ENCODE measurements at regions not wholly inside any gene's neighbourhood (a gene's known extent, or its start where the extent isn't known, plus 50 kb on each side); places are given as distances from the start of the nearest gene placed in this dataset.

DNA sequence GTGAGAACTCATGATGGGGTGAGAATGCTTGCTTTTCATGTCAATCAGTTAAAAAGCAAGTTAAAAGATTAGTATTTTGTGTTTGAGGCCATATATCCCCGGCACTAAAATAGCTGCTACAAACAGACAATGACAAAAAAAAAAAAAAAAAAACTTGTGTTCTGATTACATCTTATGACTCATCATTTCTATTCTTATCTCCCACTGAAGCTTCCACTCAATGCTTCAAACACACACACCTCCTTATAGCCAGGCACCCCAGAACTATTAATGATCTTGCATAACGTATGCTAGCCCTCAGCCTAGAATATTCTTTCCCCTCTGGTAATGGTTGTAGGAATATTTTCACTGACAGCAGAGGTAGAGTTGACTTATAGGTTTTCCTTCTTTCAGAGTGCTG lies 778.3 kb downstream of the TRIB2 start:
- TF ChIP-seq, protein P1, sequence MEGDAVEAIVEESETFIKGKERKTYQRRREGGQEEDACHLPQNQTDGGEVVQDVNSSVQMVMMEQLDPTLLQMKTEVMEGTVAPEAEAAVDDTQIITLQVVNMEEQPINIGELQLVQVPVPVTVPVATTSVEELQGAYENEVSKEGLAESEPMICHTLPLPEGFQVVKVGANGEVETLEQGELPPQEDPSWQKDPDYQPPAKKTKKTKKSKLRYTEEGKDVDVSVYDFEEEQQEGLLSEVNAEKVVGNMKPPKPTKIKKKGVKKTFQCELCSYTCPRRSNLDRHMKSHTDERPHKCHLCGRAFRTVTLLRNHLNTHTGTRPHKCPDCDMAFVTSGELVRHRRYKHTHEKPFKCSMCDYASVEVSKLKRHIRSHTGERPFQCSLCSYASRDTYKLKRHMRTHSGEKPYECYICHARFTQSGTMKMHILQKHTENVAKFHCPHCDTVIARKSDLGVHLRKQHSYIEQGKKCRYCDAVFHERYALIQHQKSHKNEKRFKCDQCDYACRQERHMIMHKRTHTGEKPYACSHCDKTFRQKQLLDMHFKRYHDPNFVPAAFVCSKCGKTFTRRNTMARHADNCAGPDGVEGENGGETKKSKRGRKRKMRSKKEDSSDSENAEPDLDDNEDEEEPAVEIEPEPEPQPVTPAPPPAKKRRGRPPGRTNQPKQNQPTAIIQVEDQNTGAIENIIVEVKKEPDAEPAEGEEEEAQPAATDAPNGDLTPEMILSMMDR (IDR thresholded peaks at IDR 0.05; ENCODE audit: borderline replicate concordance, extremely low read depth, low read length, poor library complexity, severe bottlenecking) = no peak
- no peak for TF ChIP-seq EZH2 (IDR thresholded peaks at IDR 0.05; ENCODE audit: borderline replicate concordance, low read depth, low read length, severe bottlenecking)
